Hematopoietic multipotent progenitor cell (in vitro differentiated cells): ENCODE measurements at regions not wholly inside any gene's neighbourhood (a gene's known extent, or its start where the extent isn't known, plus 50 kb on each side); places are given as distances from the start of the nearest gene placed in this dataset.

Experiments used
- DNase-seq, 3 donors: peaks; one replicate each; pipeline ENCODE4 v3.0.0-alpha.2; 2011 to 2015; ENCODE audit warnings: low read depth in 2 of 3, low spot score in 2 of 3

- no peak for DNase-seq
Observed at GRCh38 chr21:15149600-15150224, 84.9 kb upstream of the NRIP1 start.

DNA sequence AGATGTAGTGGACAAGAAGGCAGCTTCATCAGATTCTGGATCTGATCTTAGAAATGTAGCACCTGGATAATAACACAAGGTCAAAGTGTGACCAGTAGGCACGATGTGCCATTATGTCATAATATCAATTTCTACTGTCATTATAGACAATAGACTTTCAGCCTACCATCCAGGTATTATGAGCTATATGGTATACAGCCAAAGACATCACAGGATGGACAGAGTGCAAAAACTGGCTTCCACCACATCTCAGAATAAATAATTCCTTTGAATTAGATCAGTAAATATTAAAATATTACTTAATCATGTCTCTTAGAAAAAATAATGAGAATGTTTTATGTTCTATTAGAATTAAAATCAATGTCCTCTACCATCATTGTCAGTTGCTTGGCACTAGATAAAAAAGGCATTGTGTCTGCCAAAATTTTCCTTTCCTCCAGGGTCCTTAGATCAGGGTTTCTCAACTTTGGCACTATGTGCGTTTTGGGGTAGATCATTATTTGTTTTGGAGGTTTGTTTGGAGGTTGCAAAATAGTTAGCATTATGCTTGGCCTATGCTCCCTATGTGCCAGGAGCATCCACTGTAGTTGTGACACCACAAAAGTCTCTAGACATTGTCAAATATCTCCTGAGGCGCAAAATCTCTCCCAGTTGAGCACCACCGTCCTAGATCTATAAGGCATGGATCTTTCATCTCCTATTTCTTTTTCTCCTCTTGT, 86.7 kb upstream of the NRIP1 start:
- DNase-seq, result no peak

DNA sequence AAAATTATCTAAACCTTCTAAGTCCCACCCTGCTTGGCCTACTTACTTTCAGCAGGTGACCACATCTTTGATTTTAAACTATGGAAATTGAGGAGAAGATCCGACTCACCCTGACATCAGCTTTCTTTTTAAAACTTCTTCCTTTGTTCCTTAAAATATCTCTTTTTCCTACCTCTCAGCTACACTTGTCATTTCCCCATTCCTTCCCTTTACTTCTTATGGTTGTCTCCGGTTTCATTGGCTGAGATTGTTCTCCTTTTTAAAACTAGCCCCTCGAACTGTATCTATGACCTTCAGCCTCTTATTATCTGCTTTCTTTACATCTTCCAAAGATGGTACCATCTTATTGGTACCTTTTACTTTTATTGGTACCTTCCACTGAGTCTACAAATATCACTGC, 87.8 kb upstream of the NRIP1 start:
- no peak for DNase-seq

DNA sequence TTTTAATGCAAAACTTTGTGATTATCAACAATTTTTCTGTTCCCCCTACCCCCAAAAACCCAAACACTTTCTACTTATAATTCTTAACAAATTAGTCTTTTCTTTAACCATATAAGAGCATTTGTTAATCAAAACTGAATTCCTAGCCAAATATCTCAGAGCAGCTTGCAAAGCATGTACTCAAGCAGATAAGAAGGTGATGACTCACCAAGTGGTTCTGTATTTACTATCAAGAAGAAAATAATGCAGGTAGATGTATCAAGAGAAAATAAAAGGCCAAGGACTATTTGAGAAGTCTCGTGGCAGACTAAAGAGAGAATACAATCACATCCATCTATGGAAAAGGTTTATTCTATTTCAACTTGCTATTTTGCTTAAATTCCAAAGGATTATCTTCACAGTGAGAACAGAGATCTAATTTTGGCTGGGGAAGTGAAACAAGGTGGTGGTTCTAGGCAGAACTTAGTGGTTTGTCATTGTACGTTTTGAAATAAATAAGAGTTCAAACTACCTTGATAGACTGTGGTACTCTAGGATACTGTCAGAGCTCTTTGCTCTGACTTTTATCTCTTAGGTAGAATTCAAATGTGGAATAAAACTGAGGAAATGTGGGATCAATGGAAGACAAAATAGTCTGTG, 94.7 kb upstream of the NRIP1 start:
- DNase-seq, result peak in 1 of 3 donors; percentile 54

- DNase-seq, result no peak
Observed at GRCh38 chr21:15160136-15160535, 95.3 kb upstream of the NRIP1 start.

GRCh38 chr21:15162921-15163320, 98.1 kb upstream of the NRIP1 start:
- DNase-seq, result no peak

DNA sequence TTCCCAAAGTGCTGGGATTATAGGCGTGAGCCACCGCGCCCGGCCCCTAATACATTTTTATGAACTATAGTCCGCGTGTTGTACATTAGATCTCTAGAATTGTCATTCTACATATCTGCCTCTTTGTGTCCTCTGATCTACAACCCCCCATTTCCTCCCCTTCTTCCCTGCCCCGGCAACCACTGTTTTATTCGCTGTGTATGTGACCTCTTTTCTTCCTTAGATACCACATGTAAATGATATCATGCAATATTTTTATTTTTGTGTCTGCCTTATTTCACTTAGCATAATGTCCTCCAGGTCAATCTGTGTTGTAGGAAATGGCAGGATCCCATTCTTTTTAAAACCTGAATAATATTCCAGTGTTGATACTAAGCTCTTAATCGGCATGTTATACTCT, 99.5 kb upstream of the NRIP1 start:
- DNase-seq, result peak in 1 of 3 donors; percentile 56

DNA sequence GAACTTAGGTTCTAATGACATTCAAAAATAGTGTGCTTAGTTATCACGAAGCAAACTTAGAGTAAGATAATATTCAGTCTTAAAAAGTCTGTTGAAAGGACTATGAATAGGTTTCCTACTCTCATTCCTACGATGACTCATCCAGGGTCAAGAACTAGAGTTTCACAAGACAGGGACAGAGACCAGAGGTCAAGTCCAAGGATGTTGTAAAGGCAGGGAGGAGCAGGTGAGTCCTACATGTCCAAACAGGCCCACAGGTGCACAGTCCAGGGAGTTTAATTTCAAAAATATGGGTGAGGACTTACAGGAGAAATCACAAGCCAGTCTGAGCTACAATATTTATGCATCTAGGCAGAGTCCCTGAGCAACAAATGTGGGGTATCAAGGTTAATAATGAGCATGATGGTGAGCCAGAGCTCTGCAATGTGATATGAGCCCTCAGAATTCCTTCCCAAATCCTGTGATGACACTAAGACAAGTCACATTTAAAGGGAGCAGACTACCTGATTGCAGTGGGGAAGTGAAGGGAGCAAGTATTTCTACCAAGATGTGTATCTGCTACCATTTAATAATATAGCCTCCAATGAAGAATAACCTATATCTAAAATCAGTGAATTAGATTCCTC, 100.0 kb upstream of the NRIP1 start:
- no peak for DNase-seq

DNA sequence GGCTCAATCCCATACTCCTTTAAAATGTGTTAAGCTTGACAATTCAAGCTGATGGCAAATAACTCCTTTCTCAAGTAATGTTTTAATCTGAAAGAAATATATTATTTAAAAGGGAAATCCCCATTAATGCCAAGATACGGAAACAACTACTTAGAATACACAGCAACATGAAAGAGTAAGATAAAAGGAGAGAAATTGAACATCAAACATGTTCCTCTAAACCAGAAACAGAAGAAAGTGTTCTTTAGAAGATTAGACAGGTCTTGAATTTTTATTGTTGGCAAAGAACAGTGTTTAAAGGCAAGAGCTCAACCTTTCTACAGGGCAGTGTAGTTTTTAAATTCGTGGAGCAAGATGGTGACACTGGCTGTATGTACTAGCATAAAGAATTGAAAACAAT, 105.8 kb upstream of the NRIP1 start:
- DNase-seq, result no peak

DNA sequence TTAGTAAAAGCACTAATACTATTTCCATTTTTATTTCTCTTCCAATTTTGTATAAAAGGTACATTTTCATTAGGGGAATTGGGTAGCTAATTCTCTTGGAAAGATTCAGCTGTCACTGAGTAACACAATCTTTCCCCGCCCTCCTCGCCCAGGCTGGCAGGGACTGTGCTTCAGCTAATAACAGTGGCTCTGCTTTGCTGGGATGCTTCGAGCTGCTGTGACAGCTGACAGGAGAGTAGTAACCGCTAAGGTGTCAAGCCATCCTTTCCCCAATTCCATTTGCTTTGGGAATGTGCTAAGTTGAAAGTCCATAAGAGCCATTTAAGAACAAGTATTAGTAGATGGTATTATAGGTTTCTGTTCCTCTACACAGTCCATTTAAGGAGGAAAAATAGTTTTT, 106.7 kb upstream of the NRIP1 start:
- DNase-seq, result no peak

GRCh38 chr21:15172963-15173362, 108.2 kb upstream of the NRIP1 start:
- DNase-seq, result no peak

GRCh38 chr21:15174923-15175322, 110.1 kb upstream of the NRIP1 start:
- no peak for DNase-seq

DNA sequence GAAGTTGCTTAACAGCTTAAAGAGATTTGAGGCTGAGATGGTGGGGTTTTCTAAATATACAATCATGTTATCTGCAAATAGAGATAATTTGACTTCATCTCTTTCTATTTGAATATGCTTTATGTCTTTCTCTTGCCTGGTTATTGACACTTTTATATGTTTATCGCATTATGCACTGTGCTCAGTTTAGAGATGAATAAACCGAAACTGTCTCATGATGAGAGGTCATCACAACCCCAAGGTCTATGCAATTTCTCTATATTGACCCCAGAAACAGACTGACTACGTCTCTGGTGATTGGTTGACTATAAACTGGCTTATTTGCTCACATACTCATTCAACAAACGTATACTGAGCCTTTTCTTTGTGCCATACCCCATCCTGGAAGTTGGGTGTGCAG, 117.9 kb upstream of the NRIP1 start:
- DNase-seq, result no peak

DNA sequence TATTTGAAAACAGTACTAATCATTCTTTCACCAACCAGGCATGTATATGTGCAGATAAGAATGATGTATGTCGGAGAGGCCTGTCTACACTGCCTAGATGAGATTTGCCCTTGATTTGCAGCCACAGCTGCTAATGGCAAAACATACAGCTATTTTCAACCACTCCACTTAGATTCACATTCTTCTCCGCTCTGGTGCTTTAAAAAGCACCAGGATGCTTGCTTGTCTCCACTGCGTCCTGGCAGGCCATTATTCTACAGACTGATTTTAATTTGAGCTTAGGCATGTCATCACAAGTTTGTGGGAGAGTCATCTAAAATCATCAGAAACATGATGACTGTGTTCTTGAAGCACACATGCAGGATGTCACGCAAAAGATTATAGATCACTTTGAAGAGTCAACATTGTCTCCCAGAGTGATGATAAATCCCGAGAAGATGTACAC, 119.0 kb upstream of the NRIP1 start:
- DNase-seq, result no peak

- no peak for DNase-seq
Observed at GRCh38 chr21:15190412-15190811, 125.6 kb upstream of the NRIP1 start.

GRCh38 chr21:15190837-15191236, 126.0 kb upstream of the NRIP1 start:
- no peak for DNase-seq

DNA sequence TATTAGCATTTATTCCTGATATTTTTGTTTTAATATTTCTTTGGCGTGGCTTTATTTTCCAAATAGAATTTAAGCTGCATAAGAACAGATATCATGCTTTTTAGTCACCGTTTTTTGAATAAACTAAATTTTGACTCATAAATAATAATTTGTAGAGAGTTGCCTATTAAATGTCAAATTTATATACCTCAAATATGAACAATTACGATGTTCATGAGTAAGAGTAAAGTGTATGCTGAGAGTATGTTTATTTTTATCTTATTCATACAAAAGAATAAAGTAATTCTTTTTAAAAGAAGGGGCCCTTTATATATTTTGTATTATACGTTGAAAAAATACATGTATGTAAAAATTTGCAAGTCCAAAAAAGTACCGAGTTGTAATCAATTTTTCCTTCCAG, 126.5 kb upstream of the NRIP1 start:
- no peak for DNase-seq

- DNase-seq, result no peak
Observed at GRCh38 chr21:15192243-15192642, 127.4 kb upstream of the NRIP1 start.

DNA sequence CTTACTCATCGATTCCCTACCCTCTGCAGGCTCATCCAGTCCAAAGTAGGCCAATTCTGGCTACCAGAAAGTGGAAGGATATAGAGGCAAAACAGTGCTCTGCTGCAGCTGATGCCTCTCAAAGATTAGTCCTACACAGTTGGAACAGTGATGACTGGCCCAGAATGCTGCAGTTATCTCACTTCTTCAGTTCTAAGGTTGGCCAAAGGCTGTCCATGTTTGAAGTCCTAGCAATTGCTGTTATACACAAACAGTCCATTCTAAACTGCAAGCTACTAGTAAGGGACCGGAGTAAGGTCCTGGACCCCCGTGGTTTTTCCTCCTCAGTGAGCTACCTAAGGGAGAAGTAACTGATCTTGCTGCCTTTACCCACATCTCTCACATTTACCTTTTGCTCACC, 129.1 kb upstream of the NRIP1 start:
- no peak for DNase-seq

DNA sequence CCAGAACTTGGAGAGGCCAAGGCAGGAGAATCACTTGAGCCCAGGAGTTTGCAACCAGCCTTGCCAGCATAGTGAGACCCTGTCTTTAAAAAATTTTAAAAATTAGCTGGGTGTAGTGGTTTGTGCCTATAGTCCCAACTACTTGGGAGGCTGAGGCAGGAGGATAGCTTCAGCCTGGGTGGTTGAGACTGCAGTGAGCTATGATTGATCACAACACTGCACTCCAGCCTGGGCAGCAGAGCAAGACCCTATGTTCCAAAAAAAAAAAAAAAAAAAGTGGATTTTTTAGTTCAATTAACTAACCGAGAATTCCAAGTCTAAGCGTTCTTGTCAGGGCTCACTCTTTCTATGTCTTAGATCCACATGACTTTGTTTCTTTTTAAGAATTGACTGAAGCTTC, 130.3 kb upstream of the NRIP1 start:
- DNase-seq, result no peak

- no peak for DNase-seq
Observed at GRCh38 chr21:15195768-15196167, 131.0 kb upstream of the NRIP1 start.

DNA sequence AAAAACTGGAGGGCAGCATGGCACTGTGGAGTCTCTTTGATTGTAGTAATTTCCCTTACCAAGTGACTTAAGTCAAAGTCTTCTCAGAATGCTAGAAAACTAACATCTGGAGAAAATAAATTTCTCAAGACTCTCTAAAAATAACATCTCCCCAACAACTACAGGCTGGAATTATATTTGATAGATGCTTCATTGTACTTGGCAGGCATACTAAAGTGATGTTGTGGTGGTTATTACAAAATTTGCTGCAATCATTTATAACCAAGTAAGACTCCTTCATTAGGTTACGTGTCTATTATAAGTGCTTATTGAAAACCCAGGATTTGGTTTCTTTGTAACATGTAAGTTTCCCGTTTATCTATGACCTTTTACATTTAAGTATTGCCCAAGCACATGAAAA, 132.9 kb upstream of the NRIP1 start:
- no peak for DNase-seq
